ENCODE measurements at regions not wholly inside any gene's neighbourhood (a gene's known extent, or its start where the extent isn't known, plus 50 kb on each side); places are given as distances from the start of the nearest gene placed in this dataset.

DNA sequence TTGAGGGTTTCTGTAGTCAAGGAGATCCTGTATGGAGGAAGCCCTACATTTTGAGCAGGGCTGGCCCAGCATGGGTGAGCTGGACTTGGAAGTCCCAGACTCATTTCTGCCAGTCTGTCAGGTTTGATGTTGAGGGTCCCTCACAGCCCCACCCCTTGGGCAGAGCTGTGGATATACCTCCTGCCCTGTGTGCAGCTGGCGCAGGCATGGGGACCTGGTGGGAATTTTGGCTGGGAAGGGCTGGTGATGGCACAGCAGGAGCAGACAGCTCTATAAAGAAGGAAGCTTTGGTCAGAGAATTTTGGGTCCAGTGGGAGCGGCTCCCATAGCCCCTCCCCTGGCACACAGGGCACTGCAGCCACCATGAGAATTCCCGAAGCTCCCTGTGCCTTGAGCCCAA, 482.6 kb downstream of the RPS24 start:
- no peak for DNase-seq (ENCODE audit: low read depth)

DNA sequence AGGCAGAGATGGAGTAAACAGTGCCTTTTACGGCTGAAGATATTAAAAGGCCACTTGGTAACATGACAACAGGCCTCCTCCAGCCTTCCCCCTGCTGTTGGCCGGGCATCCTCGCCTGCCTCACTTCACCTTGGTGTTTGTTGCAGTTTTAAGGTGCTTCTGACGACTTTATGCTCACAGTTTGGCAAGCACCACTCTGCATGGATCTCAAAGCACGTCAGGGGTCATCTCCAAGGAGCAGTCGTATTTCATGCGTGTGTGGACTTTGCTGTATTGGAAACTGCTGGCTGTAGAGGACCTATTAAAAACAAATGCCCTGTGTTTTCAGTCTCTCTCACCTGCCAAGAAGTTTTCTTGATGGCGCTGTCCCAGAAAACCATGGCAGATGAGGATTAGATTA, 483.1 kb downstream of the RPS24 start:
- DNase-seq (ENCODE audit: low read depth) = no peak

DNA sequence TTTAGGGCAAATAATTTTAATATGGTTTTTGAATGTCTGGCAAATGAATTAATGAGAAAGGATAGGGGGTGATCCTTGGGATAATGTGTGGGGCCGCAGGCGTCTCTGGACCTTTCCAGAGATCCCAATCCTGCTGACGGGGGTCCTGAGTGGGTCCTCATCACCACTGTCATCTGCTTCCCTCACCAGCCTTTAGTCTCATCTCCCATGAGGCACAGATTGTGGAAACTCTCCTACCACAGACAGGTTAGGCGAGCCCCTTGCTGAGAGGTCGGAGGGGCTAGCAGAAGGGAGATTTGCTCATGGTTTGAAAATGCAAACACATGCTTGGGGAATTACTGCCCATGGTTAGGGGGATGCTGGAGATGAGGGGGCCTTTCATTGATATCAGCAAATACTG, 484.6 kb downstream of the RPS24 start:
- DNase-seq (ENCODE audit: low read depth) = no peak

DNA sequence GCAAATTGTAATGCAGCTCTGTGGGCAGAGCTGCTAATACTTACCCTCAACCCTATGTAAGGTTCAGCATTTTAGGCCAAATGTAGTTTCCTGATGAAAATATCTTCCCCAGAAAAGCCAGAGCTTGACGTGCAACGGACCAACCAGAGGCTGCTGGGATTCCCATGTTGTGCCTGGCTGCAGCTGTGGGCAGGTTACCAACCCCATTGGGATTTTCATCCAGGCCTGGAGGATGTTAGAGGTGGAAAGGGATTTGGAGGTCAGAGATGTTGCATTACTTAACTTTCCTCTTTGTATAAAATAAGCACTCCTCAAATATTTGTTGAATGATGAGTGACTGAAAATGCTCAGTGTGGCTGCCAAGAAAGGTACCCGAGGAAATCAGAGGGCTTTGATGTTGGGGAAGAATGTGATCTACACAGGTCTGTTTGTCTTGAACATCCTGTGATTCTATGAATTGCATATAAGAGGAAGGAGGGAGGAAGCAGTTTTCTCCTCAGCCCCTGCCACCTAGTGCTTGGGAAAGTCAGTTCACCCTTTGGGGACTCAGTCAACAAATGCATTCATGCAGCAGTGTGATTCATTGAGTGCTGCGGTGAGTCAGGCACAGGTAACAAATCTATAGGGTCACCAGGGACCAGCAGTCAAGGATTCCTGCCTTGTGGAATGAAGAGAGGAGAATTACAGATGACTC, 487.2 kb downstream of the RPS24 start:
- no peak for DNase-seq (ENCODE audit: low read depth)

DNA sequence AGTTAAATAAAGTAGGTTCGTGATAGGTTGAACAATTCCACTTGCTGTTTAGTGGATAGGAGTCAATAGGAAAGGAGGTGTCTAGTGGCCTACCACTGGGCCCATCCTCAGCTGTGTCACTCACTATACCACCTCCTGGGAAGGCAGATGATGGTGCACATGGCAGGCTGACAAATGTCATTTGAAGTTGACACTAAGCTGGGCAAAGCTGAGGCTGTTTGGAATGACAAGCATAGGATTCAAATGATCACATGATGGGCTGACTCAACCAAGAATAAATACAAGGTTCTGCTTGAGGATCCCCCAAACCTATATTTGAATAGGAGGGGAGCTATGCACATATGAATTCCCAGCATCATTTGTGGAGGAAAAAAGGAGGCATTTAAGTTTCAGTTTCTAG, 489.8 kb downstream of the RPS24 start:
- no peak for DNase-seq (ENCODE audit: low read depth)

DNA sequence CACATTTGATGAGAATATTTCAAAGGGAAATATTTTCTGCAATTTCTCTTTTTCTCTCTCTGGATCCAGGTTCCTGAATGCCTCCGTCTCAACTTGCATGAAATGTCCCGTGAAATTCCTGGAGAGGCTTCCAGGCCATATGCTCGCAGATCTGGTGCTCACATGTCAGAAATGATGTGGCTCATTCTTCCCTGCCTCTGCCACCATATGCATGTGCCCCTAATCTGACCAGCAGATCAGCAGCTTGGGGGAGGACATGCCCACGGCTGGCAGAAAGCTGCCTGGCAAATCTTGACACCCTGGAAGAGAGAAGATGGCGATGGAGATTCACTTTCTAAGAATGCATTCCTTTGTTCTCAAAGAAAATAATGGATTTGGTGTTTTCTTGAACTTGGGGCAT, 490.7 kb downstream of the RPS24 start:
- DNase-seq (ENCODE audit: low read depth) = no peak

DNA sequence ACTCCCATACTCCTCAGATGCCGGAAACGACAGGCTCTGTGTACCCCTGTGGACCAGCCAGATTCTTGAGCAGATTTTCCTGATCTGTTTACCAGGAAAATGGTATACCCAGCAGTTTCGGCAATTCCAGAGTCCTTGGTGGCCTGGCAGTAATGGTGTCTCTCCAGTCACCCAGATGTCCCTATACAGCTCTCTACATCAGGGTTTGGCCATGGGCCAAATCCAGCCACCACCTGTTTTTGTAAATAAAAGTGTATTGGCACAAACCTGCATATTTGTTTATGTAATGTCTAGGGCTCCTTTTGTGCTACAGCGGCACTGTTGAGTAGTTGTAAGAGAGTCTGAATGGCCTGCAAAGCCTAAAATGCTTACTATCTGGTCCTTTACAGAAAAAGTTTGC, 491.3 kb downstream of the RPS24 start:
- DNase-seq (ENCODE audit: low read depth) = no peak

DNA sequence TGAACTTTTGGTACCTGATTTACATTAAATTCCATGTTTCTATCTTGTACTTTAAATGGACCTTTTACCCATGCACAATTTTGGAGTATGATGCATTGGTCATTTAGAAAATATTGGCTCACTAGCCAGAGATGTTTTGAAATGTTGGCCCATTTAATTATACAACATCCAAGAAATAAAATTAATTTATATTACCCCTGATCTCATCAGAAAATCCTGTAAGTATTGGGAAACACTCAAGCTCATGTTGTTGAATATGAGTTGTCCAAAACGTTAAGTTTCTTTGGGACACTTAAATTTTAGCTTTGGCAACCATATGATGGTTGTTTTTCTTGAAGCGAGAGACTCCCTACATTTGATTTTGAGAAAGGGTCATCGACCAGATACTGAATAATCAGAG, 492.7 kb downstream of the RPS24 start:
- DNase-seq (ENCODE audit: low read depth) = no peak

DNA sequence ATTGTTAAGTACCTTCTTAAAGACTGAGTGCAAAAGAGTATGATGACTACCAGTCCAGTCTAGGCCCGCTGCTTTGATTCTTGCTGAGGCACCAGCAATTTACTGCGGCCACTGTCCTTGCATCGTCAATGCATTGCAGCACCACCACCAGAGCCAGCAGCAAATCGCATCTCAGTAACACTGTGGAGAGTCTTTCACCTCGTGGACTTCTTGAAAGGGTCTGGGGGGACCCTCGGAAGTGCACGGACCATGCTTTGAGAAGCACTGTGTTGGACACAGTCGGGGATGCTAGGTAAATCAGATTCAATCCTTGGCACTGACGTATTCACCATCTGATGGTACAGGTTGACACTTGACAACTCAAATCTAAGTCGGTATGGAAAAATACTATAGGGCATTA, 493.6 kb downstream of the RPS24 start:
- no peak for DNase-seq (ENCODE audit: low read depth)

DNA sequence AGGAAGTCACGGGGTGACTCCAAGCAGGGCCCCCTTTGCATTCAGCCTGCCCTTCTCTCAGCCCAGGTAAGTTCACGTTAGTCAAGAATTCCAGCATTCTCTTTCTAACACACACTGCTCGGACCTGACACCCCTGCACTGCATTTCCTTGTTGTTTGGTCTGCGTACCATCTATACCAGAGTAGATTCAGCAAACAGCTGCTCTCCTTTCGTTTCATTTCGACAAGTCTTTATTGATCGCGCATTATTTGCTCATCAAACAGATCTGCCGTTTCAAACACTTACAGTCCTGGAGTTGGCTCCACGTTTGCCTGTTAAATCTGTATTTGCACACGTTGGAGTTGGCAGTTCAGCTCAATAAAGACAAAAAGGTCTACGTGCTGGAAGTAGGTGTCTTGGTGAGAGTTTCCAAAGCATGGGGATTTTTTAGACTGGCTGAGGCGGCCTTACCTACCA, 495.1 kb downstream of the RPS24 start:
- no peak for DNase-seq (ENCODE audit: low read depth)

DNA sequence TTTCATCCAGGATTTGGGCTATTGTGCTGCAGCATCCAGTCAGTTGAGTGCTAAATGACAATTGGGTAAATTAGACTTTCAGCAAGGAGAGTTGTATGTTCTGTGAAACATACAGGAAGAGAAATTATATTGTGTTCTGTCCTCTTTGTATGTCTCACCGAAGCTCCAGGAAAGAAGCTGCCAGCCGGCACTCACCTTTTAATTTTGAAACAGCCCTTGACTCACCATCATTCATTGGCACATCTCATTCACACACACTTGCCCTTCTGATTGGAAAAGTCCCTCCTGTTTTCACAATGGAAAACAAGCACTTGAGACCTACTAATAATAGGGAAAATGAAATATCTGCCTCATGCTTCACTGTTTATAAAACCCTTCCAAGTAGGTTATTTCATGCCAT, 495.6 kb downstream of the RPS24 start:
- DNase-seq (ENCODE audit: low read depth) = no peak

DNA sequence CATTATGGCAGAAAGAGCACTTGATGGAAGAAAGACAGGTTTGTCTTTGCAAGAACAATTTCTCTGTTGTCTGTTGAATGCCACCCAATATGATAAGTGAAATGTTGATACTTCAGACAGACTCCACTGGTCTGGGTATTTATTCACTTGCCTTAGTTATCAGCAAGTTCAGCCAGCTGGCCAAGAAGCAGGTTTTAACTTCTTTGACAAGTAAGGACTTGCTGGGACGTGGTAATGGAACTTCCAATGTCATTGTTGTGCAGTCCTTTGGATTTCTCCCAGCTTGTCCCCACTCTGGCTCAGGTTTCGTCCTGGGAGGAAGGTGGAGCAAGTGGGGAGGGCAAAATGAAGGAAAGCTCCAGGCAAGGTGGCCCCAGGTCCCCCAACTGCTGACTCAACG, 497.4 kb downstream of the RPS24 start:
- no peak for DNase-seq (ENCODE audit: low read depth)

DNA sequence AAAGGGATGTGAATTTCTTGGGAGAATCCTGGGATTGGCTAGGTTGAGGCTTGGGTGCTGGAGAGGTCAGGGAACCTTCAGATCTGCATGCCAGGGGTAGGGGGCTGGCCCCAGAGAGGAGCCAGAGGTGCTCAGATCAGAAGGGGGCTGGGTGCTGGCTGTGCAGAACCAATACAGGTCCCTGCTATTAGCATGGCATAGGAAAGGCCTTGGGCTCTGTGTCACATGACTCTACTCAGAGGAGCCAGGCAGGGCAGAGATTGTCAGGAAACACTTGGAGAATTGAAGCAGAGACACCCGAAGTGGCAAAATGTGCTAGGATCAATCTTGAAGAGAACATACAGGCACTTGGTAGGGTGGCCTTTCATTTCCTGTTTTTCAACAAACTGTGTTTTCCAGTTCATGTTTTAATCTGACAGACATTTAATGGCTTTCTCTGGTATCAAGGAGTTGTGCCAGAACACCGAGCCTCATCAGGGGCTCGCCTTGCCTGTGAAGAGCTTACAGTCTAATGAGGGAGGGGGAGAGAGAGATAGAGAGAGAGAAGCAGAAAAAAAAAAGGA, 498.9 kb downstream of the RPS24 start:
- no peak for DNase-seq (ENCODE audit: low read depth)

DNA sequence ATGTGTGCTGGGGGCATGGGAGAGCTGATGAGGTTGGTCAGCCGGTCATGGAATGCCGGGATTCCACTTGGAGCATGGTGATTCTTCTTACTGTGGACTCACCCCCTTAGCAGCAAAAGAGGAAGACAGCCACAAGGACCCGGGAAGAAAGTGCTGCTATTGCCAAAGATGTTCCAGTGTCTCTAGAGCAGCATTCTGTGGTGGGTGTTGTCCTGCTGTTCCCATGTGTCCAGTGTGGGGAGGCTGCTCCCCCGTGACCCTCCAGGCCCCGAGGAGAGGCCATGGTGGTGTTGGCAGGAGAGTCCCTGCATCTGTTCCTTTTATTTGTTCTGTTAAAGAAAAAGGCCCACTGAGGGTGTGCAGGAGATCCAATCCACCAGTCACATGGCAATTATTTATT, 499.4 kb downstream of the RPS24 start:
- DNase-seq (ENCODE audit: low read depth) = no peak

DNA sequence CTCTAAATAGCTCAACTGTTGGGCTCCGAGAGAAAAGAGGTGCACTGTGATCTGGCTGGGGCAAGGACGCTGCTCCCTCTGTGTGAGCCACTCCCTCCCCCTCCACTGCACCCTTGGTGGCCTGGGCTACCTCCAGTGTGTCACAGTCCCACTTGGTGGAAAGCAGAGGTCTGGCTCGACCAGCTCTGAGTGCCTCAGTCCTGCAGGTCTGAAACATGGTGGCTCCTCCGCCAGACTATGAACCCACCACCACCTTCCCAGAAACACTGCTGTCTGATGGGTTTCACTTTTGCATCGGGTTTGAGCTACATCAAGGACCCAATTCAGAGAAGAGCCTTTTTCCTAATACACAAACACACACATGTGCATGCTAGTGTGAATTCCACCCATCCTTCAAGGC, 500.1 kb downstream of the RPS24 start:
- DNase-seq (ENCODE audit: low read depth) = no peak

DNA sequence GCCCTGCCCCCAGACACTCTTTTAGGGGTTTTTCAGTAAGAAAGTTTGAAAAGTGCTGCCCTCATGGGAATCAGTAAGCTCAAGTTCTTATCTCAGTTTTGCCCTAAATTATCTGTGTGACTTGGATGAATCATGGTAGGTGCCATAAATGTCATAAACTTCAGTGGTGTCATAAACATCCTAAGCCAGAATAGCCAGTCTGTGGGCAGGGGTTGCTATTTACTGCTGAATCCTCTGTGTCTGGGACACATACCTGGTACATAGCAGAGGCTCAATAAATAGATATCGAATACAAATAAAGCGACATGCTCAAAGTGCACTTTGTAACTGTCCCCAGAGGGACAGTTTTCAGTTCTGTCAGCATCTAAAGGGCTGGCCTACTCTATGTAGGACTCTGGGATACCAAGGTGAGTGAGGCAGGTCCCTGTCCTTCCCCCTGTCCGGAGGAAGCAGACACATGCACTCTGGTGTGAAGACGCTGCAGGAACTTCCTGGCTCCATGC, 502.1 kb downstream of the RPS24 start:
- DNase-seq (ENCODE audit: low read depth) = no peak

DNA sequence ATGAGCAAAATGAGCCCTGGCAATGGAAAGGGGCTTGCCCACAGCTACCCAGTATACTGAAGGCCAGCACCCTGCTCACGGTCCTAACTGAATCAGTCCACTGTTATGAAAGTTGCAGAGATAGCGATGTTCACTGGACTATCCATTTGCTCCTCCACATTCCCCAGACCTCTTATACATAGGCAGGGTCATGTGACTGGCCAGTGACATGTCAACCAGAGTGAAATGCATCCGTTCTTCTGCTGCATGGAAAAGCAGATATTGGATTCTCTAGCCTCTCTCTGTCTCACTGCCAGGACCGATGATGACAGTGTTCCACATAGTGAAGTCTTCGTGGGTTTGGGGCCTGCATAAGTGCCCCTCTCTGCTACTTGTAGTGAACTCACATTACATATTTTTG, 503.4 kb downstream of the RPS24 start:
- no peak for DNase-seq (ENCODE audit: low read depth)

DNA sequence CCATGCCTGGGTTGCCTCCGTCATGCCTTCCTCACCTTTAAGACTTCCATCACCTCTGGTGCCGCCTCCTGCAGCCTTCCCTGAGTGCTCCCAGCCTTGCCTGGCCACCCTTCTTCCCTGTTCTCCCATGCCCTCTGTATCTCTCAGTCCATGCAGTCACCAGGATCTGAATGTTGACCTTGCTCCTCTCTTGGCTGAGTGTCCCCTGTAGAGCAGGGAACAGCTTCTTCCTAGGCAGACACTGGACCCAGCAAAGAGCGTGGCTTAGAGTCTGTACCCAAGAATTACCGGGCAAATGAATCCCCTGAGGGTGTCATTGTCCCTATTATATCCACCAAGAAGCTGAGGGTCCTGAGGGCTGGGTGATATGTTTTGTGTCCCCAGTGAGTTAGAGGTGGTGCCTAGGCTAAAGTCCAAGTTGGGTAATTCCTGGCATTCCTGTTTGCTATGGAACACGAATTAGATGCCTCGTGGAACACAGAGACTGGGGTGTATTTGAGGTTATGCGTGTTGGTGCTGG, 505.6 kb downstream of the RPS24 start:
- no peak for DNase-seq (ENCODE audit: low read depth)

DNA sequence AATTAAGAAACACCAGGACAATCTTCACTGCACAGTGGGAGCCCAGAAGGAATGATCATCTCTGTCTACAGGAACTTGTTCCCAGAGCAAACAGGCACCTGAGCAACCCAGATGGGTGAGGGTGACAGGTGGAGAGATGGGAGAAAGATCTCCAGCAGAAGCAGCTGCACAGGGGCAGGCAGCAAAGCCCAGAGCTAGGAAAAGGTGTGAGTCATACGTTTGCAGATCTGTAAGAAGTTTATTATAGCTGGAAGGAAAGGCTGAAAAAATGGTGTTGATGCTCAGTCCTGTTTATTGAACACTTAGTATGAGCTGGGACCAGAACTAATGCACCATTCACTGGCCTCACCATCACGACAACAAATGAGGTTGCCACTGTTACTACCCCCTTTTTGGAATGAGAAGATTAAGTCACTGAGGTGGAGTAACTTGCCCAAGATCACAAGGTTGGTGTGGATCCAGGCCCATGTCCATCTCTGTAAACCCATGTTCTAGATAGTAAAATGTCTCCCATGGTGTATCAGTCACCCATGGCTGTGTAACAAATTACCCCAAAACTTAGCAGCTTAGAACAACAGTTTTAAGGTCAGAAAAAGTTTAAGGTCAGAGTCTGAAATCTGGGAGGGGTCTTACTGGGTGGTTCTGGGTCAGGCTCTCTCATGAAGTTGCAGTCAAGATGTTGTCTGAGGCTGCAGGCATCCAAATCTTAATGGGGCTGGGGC, 506.9 kb downstream of the RPS24 start:
- DNase-seq (ENCODE audit: low read depth) = no peak

DNA sequence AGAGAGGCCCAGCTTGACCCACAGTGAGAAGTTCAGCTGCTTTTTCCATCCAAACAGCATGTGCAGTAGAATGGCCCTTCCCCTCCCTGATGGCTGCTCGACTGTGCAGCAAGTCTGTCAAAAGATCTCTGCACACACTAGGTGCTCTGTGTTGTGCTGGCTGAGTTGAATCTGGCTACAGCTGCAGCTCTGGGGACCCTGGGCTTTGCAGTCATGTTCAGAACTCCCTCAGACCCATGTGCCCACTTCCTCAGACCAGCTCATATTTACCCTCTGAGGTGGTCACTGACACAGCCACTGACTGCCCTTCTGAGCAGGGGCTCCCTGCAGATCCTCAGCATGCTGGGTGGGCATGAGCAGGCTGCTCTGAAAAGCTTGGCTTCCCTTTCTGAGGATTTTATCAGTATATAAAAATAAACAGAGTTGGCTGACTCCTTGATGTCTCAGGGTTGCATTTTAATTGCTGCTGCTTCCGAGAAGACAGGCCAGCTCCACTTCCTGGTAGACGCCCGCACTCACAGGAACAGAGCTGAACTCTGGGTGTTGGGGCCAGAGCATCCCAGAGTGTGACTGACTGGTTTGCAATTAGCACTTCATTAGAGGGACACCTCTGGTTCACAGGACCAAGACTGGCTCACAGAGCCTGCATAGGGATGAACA, 507.9 kb downstream of the RPS24 start:
- no peak for DNase-seq (ENCODE audit: low read depth)

DNA sequence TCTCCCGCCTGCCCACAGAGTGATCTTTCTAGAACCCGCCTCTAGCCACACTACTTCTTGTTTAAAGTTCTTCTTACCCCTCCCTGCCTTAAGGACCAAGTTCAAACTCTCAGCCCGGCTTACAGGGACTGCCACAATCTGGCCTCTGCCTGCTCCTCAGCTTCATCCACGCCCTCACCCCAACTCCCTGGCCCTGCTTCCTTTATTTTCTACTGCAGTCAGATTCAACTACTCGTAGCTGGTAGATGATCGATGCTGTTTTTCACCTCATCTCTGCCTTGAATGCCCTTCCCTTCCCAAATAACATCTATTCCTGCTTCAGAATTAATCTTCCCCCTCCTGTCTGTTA, 508.5 kb downstream of the RPS24 start:
- no peak for DNase-seq (ENCODE audit: low read depth)

DNA sequence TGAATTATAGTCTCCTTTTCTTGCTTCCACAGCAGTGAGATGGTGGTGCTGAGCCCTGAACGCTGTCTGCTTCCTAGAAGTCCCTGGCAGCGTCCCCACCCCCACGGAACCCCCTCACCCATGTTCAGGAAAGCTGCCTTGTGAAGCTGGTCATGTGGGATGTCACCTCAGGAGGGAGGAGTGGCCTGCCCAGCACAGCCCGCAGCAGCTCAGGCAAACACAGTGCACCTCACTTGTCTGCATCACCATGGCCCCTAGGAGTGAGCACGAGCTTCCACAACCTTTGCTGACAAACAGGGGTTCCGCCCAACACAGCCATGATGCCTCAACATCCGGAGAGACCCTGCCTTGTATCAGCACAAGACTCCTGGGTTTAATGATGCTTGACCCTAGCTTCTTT, 508.9 kb downstream of the RPS24 start:
- no peak for DNase-seq (ENCODE audit: low read depth)

Measured in activated gamma-delta T cell treated with anti-CD3 and anti-CD28 coated beads, Interleukin-2, amount 50 U/mL, for 16 hours (primary cell).